GM23248 (cell line): ENCODE measurements at regions not wholly inside any gene's neighbourhood (a gene's known extent, or its start where the extent isn't known, plus 50 kb on each side); places are given as distances from the start of the nearest gene placed in this dataset.

ENCODE experiments used
- EZH2 ChIP-seq: fragments of 200-600 bp; sonication (generic); IDR thresholded peaks from 2 replicates; pipeline ENCODE4 v1.6.1; 2018; ENCODE audit warnings: antibody characterized with exemption, mild to moderate bottlenecking; ENCODE audit not compliant: insufficient read depth, poor library complexity, severe bottlenecking
- EZH2phosphoT487 ChIP-seq: fragments of 200-600 bp; sonication (generic); IDR thresholded peaks from 2 replicates; pipeline ENCODE4 v1.6.1; 2018; ENCODE audit warnings: antibody characterized with exemption, moderate library complexity, mild to moderate bottlenecking, low read depth; ENCODE audit not compliant: insufficient read depth

DNA sequence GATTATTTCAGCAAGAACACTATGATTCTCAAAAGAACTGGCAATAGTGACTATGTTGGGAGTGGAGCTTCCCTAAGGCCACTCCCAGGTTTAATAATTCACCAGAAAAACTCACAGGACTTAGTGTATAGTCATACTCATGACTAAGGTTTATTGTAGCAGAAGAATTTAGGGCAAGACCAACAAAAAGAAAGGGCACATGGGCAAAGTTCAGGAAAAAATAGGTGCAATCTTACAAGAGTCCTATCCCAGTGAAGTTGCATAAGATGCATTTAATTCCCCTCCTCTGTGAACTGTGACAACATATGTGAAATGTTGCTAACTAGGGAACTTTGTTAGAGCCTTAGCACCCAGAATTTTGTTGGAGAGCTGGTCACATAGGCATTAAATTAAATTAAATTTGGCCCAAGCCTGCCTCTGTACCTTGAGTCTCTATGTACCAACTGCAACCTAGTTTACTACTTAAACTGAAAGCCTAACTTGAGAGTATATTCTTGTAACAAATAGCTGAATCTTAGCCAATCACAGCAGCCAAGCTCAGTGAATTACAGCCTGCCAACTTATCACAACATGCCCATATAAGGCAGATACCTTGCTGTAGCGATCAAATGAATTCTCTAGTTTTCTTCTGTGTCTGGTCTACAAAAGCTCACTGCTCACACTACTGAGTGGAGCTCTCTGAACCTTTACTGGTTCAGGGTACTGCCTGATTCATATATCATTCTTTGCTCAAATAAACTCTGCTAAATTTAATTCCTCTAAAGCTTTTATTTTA, 386.2 kb upstream of the ARHGEF26 start:
- TF ChIP-seq EZH2 (no peak), EZH2phosphoT487 (no peak)
